ENCODE measurements at regions not wholly inside any gene's neighbourhood (a gene's known extent, or its start where the extent isn't known, plus 50 kb on each side); places are given as distances from the start of the nearest gene placed in this dataset.

- DNase-seq (ENCODE audit: low read depth): no peak
These were observed 56.0 kb upstream of the OR13F1 start for GRCh38 chr9:104448036-104448435.

All from GM04504 (cell line).